GM21786 (cell line): ENCODE measurements at regions not wholly inside any gene's neighbourhood (a gene's known extent, or its start where the extent isn't known, plus 50 kb on each side); places are given as distances from the start of the nearest gene placed in this dataset.

Experiments used
- ATAC-seq: cut with Tn5 transposase; IDR thresholded peaks from one replicate; pipeline ENCODE4 v1.9.1; 2021; ENCODE audit not compliant: unreplicated experiment

GRCh38 chr12:88955531-88955930 is 375.3 kb upstream of the KITLG start:
- no peak for ATAC-seq

- no peak for ATAC-seq
These were observed 372.8 kb upstream of the KITLG start for GRCh38 chr12:88953029-88953586.

GRCh38 chr12:88952562-88952942 is 372.3 kb upstream of the KITLG start:
- ATAC-seq: no peak

GRCh38 chr12:88951860-88952561 is 371.7 kb upstream of the KITLG start:
- no peak for ATAC-seq

- no peak for ATAC-seq
These were observed 370.9 kb upstream of the KITLG start for GRCh38 chr12:88951177-88951576.

GRCh38 chr12:88947486-88948043 is 367.3 kb upstream of the KITLG start:
- ATAC-seq: no peak

GRCh38 chr12:88946372-88946997 is 366.2 kb upstream of the KITLG start:
- no peak for ATAC-seq

GRCh38 chr12:88945051-88945732 is 364.9 kb upstream of the KITLG start:
- no peak for ATAC-seq

GRCh38 chr12:88944397-88944796 is 364.1 kb upstream of the KITLG start:
- no peak for ATAC-seq

- no peak for ATAC-seq
These were observed 360.6 kb upstream of the KITLG start for GRCh38 chr12:88940854-88941253.

- ATAC-seq: no peak
These were observed 355.6 kb upstream of the KITLG start for GRCh38 chr12:88935856-88936255.

GRCh38 chr12:88934163-88934747 is 354.0 kb upstream of the KITLG start:
- ATAC-seq: no peak

- ATAC-seq: no peak
These were observed 352.2 kb upstream of the KITLG start for GRCh38 chr12:88932457-88932856.

GRCh38 chr12:88931598-88931997 is 351.3 kb upstream of the KITLG start:
- no peak for ATAC-seq

- ATAC-seq: no peak
These were observed 345.2 kb upstream of the KITLG start for GRCh38 chr12:88925454-88925853.

- ATAC-seq: no peak
These were observed 343.9 kb upstream of the KITLG start for GRCh38 chr12:88924162-88924561.

GRCh38 chr12:88923631-88924030 is 343.4 kb upstream of the KITLG start:
- ATAC-seq: no peak

- no peak for ATAC-seq
These were observed 342.5 kb upstream of the KITLG start for GRCh38 chr12:88922816-88923215.

- ATAC-seq: no peak
These were observed 341.7 kb upstream of the KITLG start for GRCh38 chr12:88921890-88922532.

- no peak for ATAC-seq
These were observed 341.2 kb upstream of the KITLG start for GRCh38 chr12:88921434-88921833.

GRCh38 chr12:88918161-88918560 is 337.9 kb upstream of the KITLG start:
- ATAC-seq: no peak
